Mesendoderm (in vitro differentiated cells): ENCODE measurements at regions not wholly inside any gene's neighbourhood (a gene's known extent, or its start where the extent isn't known, plus 50 kb on each side); places are given as distances from the start of the nearest gene placed in this dataset.
A peak's percentile ranks its signal among the peaks of the same experiment; 100 is the strongest.

ENCODE experiments used
- DNase-seq: peaks from one replicate; pipeline ENCODE4 v3.0.0; 2013
- H2AK5ac ChIP-seq: 2 replicates; pipeline ENCODE4 v1.6.1; 2013; ENCODE audit warnings: low read length, inconsistent platforms
- H2BK120ac ChIP-seq: 2 replicates; pipeline ENCODE4 v1.6.1; 2013; ENCODE audit warnings: low read depth, mild to moderate bottlenecking, low read length, moderate library complexity, mixed read lengths
- H2BK15ac ChIP-seq: replicated peaks from 2 replicates; pipeline ENCODE4 v1.6.1; 2013; ENCODE audit warnings: low read depth, mild to moderate bottlenecking, moderate library complexity
- H2BK5ac ChIP-seq: 2 replicates; pipeline ENCODE4 v1.6.1; 2013; ENCODE audit warnings: low read length, inconsistent platforms
- H3K18ac ChIP-seq: 2 replicates; pipeline ENCODE4 v1.6.1; 2013; ENCODE audit warnings: mild to moderate bottlenecking, low read length, mixed read lengths
- H3K23ac ChIP-seq: one replicate; pipeline ENCODE4 v1.6.1; 2013; ENCODE audit warnings: low read length
- H3K27ac ChIP-seq: 2 replicates; pipeline ENCODE4 v1.5.1; 2013; ENCODE audit warnings: low read depth, mild to moderate bottlenecking, inconsistent platforms, low read length, moderate library complexity
- H3K27me3 ChIP-seq: 2 replicates; pipeline ENCODE4 v1.6.1; 2013; ENCODE audit warnings: low read length, control low read depth, mild to moderate bottlenecking, inconsistent platforms; ENCODE audit not compliant: insufficient read depth, poor library complexity
- H3K36me3 ChIP-seq: 2 replicates; pipeline ENCODE4 v1.6.1; 2013; ENCODE audit warnings: low read length, inconsistent platforms; ENCODE audit not compliant: control insufficient read depth, insufficient read depth
- H3K4ac ChIP-seq: one replicate; pipeline ENCODE4 v1.6.1; 2013; ENCODE audit warnings: low read depth, mild to moderate bottlenecking, low read length, moderate library complexity
- H3K4me1 ChIP-seq: 2 replicates; pipeline ENCODE4 v1.6.1; 2013; ENCODE audit warnings: low read depth, low read length, inconsistent platforms; ENCODE audit not compliant: control insufficient read depth
- H3K4me2 ChIP-seq: 2 replicates; pipeline ENCODE4 v1.6.1; 2013; ENCODE audit warnings: low read length
- H3K4me3 ChIP-seq: 2 replicates; pipeline ENCODE4 v1.5.1; 2013; ENCODE audit warnings: mild to moderate bottlenecking, low read length
- H3K56ac ChIP-seq: one replicate; pipeline ENCODE4 v1.6.1; 2013; ENCODE audit warnings: low read length
- H3K79me1 ChIP-seq: 2 replicates; pipeline ENCODE4 v1.6.1; 2013; ENCODE audit warnings: low read length, inconsistent platforms
- H3K79me2 ChIP-seq: 2 replicates; pipeline ENCODE4 v1.6.1; 2013; ENCODE audit warnings: mild to moderate bottlenecking, low read length; ENCODE audit not compliant: control insufficient read depth, insufficient read depth
- H3K9ac ChIP-seq: 2 replicates; pipeline ENCODE4 v1.6.1; 2013; ENCODE audit warnings: low read length, inconsistent platforms
- H4K5ac ChIP-seq: one replicate; pipeline ENCODE4 v1.6.1; 2013; ENCODE audit warnings: low read length
- H4K8ac ChIP-seq: one replicate; pipeline ENCODE4 v1.6.1; 2013; ENCODE audit warnings: low read depth, mild to moderate bottlenecking, control low read depth, low read length, moderate library complexity
- WGBS: extraction: QIAGEN DNeasy Blood & Tissue Kit; methylation state at CpG from one replicate; pipeline ENCODE4 v1.1.7; 2013; ENCODE audit warnings: low lambda C conversion rate, missing lambda C conversion rate; ENCODE audit not compliant: insufficient coverage; ENCODE audit errors: extremely low coverage; 5-methylcytosine and 5-hydroxymethylcytosine counted together

- no peak overlapping the region for H2BK120ac ChIP-seq
- DNase-seq: no peak
- no CpG with 5 or more reads among the region's 5 CpGs for WGBS
Observed at GRCh38 chr14:71410578-71411284, 503.5 kb downstream of the PCNX1 start.

GRCh38 chr14:71411285-71411595 is 504.0 kb downstream of the PCNX1 start:
- H3K23ac ChIP-seq: no peak overlapping the region
- no peak overlapping the region for H3K9ac ChIP-seq
- H3K27me3 ChIP-seq: no peaks in the 10 kb centered on the region
- peaks cover 2% of the 10 kb centered on the region for H3K79me2 ChIP-seq
- peaks cover 2% of the 10 kb centered on the region for H3K79me1 ChIP-seq
- no peak overlapping the region for H3K4ac ChIP-seq
- no CpG with 5 or more reads among the region's 3 CpGs for WGBS
- H3K4me3 ChIP-seq: no peak overlapping the region
- no peak overlapping the region for H2BK5ac ChIP-seq
- H3K56ac ChIP-seq: no peak overlapping the region
- H3K4me1 ChIP-seq: no peaks in the 10 kb centered on the region
- no peaks in the 10 kb centered on the region for H3K36me3 ChIP-seq
- no peak overlapping the region for H2AK5ac ChIP-seq
- no peak overlapping the region for H2BK15ac ChIP-seq
- no peak overlapping the region for H4K5ac ChIP-seq
- no peak for DNase-seq
- H3K27ac ChIP-seq: no peak overlapping the region
- no peak overlapping the region for H4K8ac ChIP-seq
- H2BK120ac ChIP-seq: no peak overlapping the region
- H3K4me2 ChIP-seq: no peak overlapping the region
- H3K18ac ChIP-seq: no peak overlapping the region

More at GRCh38 chr14:71410578-71411284, 503.5 kb downstream of the PCNX1 start:
- no peak overlapping the region for H3K4me3 ChIP-seq
- no peak overlapping the region for H4K8ac ChIP-seq
- H3K27me3 ChIP-seq: no peaks in the 10 kb centered on the region
- H2AK5ac ChIP-seq: no peak overlapping the region
- no peak overlapping the region for H3K9ac ChIP-seq
- no peak overlapping the region for H3K56ac ChIP-seq
- H3K23ac ChIP-seq: no peak overlapping the region
- H3K18ac ChIP-seq: no peak overlapping the region
- no peak overlapping the region for H3K4ac ChIP-seq
- no peak overlapping the region for H3K27ac ChIP-seq
- H3K4me2 ChIP-seq: no peak overlapping the region
- H4K5ac ChIP-seq: no peak overlapping the region
- no peaks in the 10 kb centered on the region for H3K4me1 ChIP-seq
- peaks cover 2% of the 10 kb centered on the region for H3K79me1 ChIP-seq
- H2BK15ac ChIP-seq: no peak overlapping the region
- no peaks in the 10 kb centered on the region for H3K36me3 ChIP-seq
- H3K79me2 ChIP-seq: peaks cover 2% of the 10 kb centered on the region
- no peak overlapping the region for H2BK5ac ChIP-seq

- Histone ChIP-seq H3K9ac (no peak overlapping the region), H3K27ac (no peak overlapping the region), H2AK5ac (no peak overlapping the region), H3K27me3 (no peaks in the 10 kb centered on the region), H3K4ac (no peak overlapping the region), H3K79me1 (peaks cover 2% of the 10 kb centered on the region), H3K4me1 (no peaks in the 10 kb centered on the region), H3K4me2 (no peak overlapping the region), H2BK15ac (no peak overlapping the region), H3K36me3 (no peaks in the 10 kb centered on the region), H3K56ac (no peak overlapping the region), H3K4me3 (no peak overlapping the region), H2BK120ac (no peak overlapping the region), H3K79me2 (peaks cover 2% of the 10 kb centered on the region), H4K5ac (no peak overlapping the region), H3K18ac (no peak overlapping the region), H4K8ac (no peak overlapping the region), H3K23ac (no peak overlapping the region), H2BK5ac (no peak overlapping the region)
- whole genome bisulfite sequencing: no CpG with 5 or more reads among the region's 3 CpGs
- DNase-seq: no peak
Observed at GRCh38 chr14:71411738-71412137, 504.5 kb downstream of the PCNX1 start.

- Histone ChIP-seq H3K4me1 (no peaks in the 10 kb centered on the region), H3K4me3 (no peak overlapping the region), H3K18ac (no peak overlapping the region), H3K9ac (no peak overlapping the region), H3K27me3 (no peaks in the 10 kb centered on the region), H2BK120ac (no peak overlapping the region), H2BK5ac (no peak overlapping the region), H3K23ac (no peak overlapping the region), H3K4ac (no peak overlapping the region), H3K79me1 (peaks cover 2% of the 10 kb centered on the region), H3K36me3 (no peaks in the 10 kb centered on the region), H3K4me2 (no peak overlapping the region), H4K5ac (no peak overlapping the region), H3K79me2 (peaks cover 2% of the 10 kb centered on the region), H4K8ac (no peak overlapping the region), H2AK5ac (no peak overlapping the region), H3K56ac (no peak overlapping the region), H3K27ac (no peak overlapping the region), H2BK15ac (no peak overlapping the region)
- no peak for DNase-seq
- WGBS: no CpG with 5 or more reads among the region's 5 CpGs
Observed at GRCh38 chr14:71414631-71415403, 507.6 kb downstream of the PCNX1 start.

- Histone ChIP-seq H4K8ac (no peak overlapping the region), H3K27ac (no peak overlapping the region), H2BK120ac (no peak overlapping the region), H2BK5ac (no peak overlapping the region), H2BK15ac (no peak overlapping the region), H3K9ac (no peak overlapping the region), H3K56ac (no peak overlapping the region), H4K5ac (no peak overlapping the region), H3K18ac (no peak overlapping the region), H3K27me3 (no peaks in the 10 kb centered on the region), H3K79me1 (peaks cover 2% of the 10 kb centered on the region), H3K4ac (no peak overlapping the region), H3K79me2 (peaks cover 2% of the 10 kb centered on the region), H3K4me1 (no peaks in the 10 kb centered on the region), H2AK5ac (no peak overlapping the region), H3K36me3 (no peaks in the 10 kb centered on the region), H3K4me2 (no peak overlapping the region), H3K23ac (no peak overlapping the region), H3K4me3 (no peak overlapping the region)
- no CpG with 5 or more reads among the region's 1 CpG for WGBS
- DNase-seq: no peak
Observed at GRCh38 chr14:71415404-71415690, 508.1 kb downstream of the PCNX1 start.

- H2BK15ac ChIP-seq: no peak overlapping the region
- no peak overlapping the region for H2BK120ac ChIP-seq
- H3K4ac ChIP-seq: no peak overlapping the region
- no peak overlapping the region for H2AK5ac ChIP-seq
- peaks cover 2% of the 10 kb centered on the region for H3K79me1 ChIP-seq
- no peak overlapping the region for H3K56ac ChIP-seq
- no peaks in the 10 kb centered on the region for H3K27me3 ChIP-seq
- H3K4me2 ChIP-seq: no peak overlapping the region
- H4K5ac ChIP-seq: no peak overlapping the region
- H3K36me3 ChIP-seq: no peaks in the 10 kb centered on the region
- H2BK5ac ChIP-seq: no peak overlapping the region
- H3K9ac ChIP-seq: no peak overlapping the region
- peak; percentile 47 for DNase-seq
- no CpG with 5 or more reads among the region's 3 CpGs for WGBS
- H3K4me1 ChIP-seq: no peaks in the 10 kb centered on the region
- no peak overlapping the region for H3K23ac ChIP-seq
- no peak overlapping the region for H4K8ac ChIP-seq
- no peak overlapping the region for H3K27ac ChIP-seq
- no peak overlapping the region for H3K4me3 ChIP-seq
- H3K18ac ChIP-seq: no peak overlapping the region
- peaks cover 2% of the 10 kb centered on the region for H3K79me2 ChIP-seq
Observed at GRCh38 chr14:71416392-71416791, 509.1 kb downstream of the PCNX1 start.
